M059J (cell line): ENCODE measurements at regions not wholly inside any gene's neighbourhood (a gene's known extent, or its start where the extent isn't known, plus 50 kb on each side); places are given as distances from the start of the nearest gene placed in this dataset.
"Not testable (repeated sequence)": the region's sequence is repeated elsewhere in the genome, so short reads cannot be mapped to it uniquely, and the experiment has no call there.

ENCODE experiments used
- DNase-seq: peaks from one replicate; pipeline ENCODE4 v3.0.0-alpha.2; 2012; ENCODE audit warnings: low read depth

- no peak for DNase-seq
Measured at GRCh38 chr1:229710746-229711145, 84.7 kb downstream of the URB2 start.

GRCh38 chr1:229714306-229714705 lies 88.3 kb downstream of the URB2 start:
- DNase-seq = no peak

- DNase-seq = peak; percentile 60
Measured at GRCh38 chr1:229714964-229715603, 89.0 kb downstream of the URB2 start.

- peak; percentile 12 for DNase-seq
Measured at GRCh38 chr1:229716069-229716468, 90.0 kb downstream of the URB2 start.

GRCh38 chr1:229716704-229717103 lies 90.7 kb downstream of the URB2 start:
- DNase-seq = no peak

- peak; percentile 74 for DNase-seq
Measured at GRCh38 chr1:229717786-229718576, 91.9 kb downstream of the URB2 start.

GRCh38 chr1:229726061-229726460 lies 100.0 kb downstream of the URB2 start:
- no peak for DNase-seq

- DNase-seq = no peak
Measured at GRCh38 chr1:229729916-229730315, 103.9 kb downstream of the URB2 start.

GRCh38 chr1:229730573-229730972 lies 104.5 kb downstream of the URB2 start:
- DNase-seq = no peak

- no peak for DNase-seq
Measured at GRCh38 chr1:229732061-229732460, 106.0 kb downstream of the URB2 start.

- no peak for DNase-seq
Measured at GRCh38 chr1:229736376-229736775, 110.3 kb downstream of the URB2 start.

GRCh38 chr1:229742614-229743013 lies 116.6 kb downstream of the URB2 start:
- not testable (repeated sequence) for DNase-seq

- no peak for DNase-seq
Measured at GRCh38 chr1:229749992-229750391, 123.9 kb downstream of the URB2 start.

- DNase-seq = no peak
Measured at GRCh38 chr1:229751610-229752009, 125.6 kb downstream of the URB2 start.

GRCh38 chr1:229752679-229753078 lies 126.6 kb downstream of the URB2 start:
- no peak for DNase-seq

GRCh38 chr1:229753764-229754551 lies 127.9 kb downstream of the URB2 start:
- no peak for DNase-seq

GRCh38 chr1:229756666-229757065 lies 130.6 kb downstream of the URB2 start:
- peak; percentile 97 for DNase-seq

- DNase-seq = peak; percentile 92
Measured at GRCh38 chr1:229757226-229757625, 131.2 kb downstream of the URB2 start.

GRCh38 chr1:229758101-229759036 lies 132.3 kb downstream of the URB2 start:
- peak; percentile 94 for DNase-seq

- DNase-seq = peak; percentile 92
Measured at GRCh38 chr1:229759037-229759435, 133.0 kb downstream of the URB2 start.

- no peak for DNase-seq
Measured at GRCh38 chr1:229759586-229759985, 133.5 kb downstream of the URB2 start.
